K562 (cell line): ENCODE measurements at regions not wholly inside any gene's neighbourhood (a gene's known extent, or its start where the extent isn't known, plus 50 kb on each side); places are given as distances from the start of the nearest gene placed in this dataset.

Experiments used
- COPS2 ChIP-seq: fragments of 450-650 bp; conservative IDR thresholded peaks from 2 replicates; pipeline ENCODE4 v1.6.1; 2016; ENCODE audit warnings: mild to moderate bottlenecking, moderate library complexity
- CTCF ChIP-seq, 3 experiments: IDR thresholded peaks in 2 of 3; conservative IDR thresholded peaks in 1 of 3; 2 replicates each; pipeline ENCODE4 v1.5.1; 2011 to 2012; ENCODE audit warnings: low read length in 3 of 3, mild to moderate bottlenecking in 3 of 3, control low read depth in 2 of 3, improper control_type of control experiment in 1 of 3, inconsistent platforms in 1 of 3, low read depth in 1 of 3, mixed read lengths in 1 of 3, moderate library complexity in 1 of 3; ENCODE audit not compliant: insufficient read depth in 2 of 3
- IRF2 ChIP-seq: sonication (generic); formaldehyde crosslinking; IDR thresholded peaks from 2 replicates; pipeline ENCODE4 v1.8.1; 2022; ENCODE audit warnings: mild to moderate bottlenecking, missing genetic modification reagents
- NR3C1 ChIP-seq: sonication (generic); formaldehyde crosslinking; IDR thresholded peaks from 2 replicates; pipeline ENCODE4 v1.8.1; 2022; ENCODE audit warnings: missing genetic modification reagents
- RAD21 ChIP-seq, 2 experiments: fragments of 250-450 bp in 1 of 2; fragments of 450-650 bp in 1 of 2; sonication (Bioruptor Pico) in 1 of 2; formaldehyde crosslinking in 1 of 2; IDR thresholded peaks in 1 of 2; conservative IDR thresholded peaks in 1 of 2; 2 replicates each; pipeline versions ENCODE4 v1.4.0 to v1.8.0; 2020 to 2022; ENCODE audit warnings: mild to moderate bottlenecking in 2 of 2, moderate library complexity in 1 of 2
- SIN3B ChIP-seq: fragments of 450-650 bp; IDR thresholded peaks from 2 replicates; pipeline ENCODE4 v1.6.1; 2017; ENCODE audit warnings: low read depth, mild to moderate bottlenecking, moderate library complexity
- TSC22D4 ChIP-seq: fragments of 450-650 bp; IDR thresholded peaks from 2 replicates; pipeline ENCODE4 v1.6.1; 2016; ENCODE audit warnings: missing genetic modification characterization, missing biosample characterization, control low read depth
- ZBTB11 ChIP-seq, 3 experiments: fragments of 200-800 bp in 1 of 3; fragments of 250-450 bp in 1 of 3; fragments of 450-650 bp in 1 of 3; sonication (Bioruptor Pico) in 1 of 3; sonication (Bioruptor generic) in 1 of 3; formaldehyde crosslinking in 1 of 3; IDR thresholded peaks; 2 replicates each; pipeline versions ENCODE4 v1.6.1 to v1.8.0; 2016 to 2022; ENCODE audit warnings: mild to moderate bottlenecking in 2 of 3, missing genetic modification characterization in 2 of 3, missing compliant biosample characterization in 1 of 3, moderate library complexity in 1 of 3
- ZBTB2 ChIP-seq: fragments of 450-650 bp; IDR thresholded peaks from 2 replicates; pipeline ENCODE4 v1.6.1; 2016; ENCODE audit warnings: antibody characterized with exemption
- ZNF263 ChIP-seq: sonication (generic); formaldehyde crosslinking; IDR thresholded peaks from 2 replicates; pipeline ENCODE4 v1.8.0; 2022; ENCODE audit warnings: mild to moderate bottlenecking, missing genetic modification reagents, borderline replicate concordance
- ZNF668 ChIP-seq: fragments of 250-450 bp; sonication (Bioruptor Pico); IDR thresholded peaks from 2 replicates; pipeline ENCODE4 v1.8.0; 2022; ENCODE audit warnings: mild to moderate bottlenecking, inconsistent platforms

- no peak for TF ChIP-seq IRF2 (CRISPR knock-in tag)
- no peak for TF ChIP-seq ZNF668 (CRISPR knock-in tag)
- no peak for TF ChIP-seq ZBTB2
- no peak for TF ChIP-seq TSC22D4 (tag)
- TF ChIP-seq RAD21 (CRISPR knock-in tag; conservative IDR thresholded peaks at IDR 0.05 in 1 of 2, IDR thresholded peaks at IDR 0.05 in 1 of 2) = no peak
- no peak for TF ChIP-seq CTCF (IDR thresholded peaks at IDR 0.05 in 2 of 3, conservative IDR thresholded peaks at IDR 0.05 in 1 of 3; ENCODE audit: insufficient read depth in 2 of 3, low read depth in 1 of 3, low read length in 3 of 3)
- TF ChIP-seq ZBTB11 (CRISPR knock-in tag; IDR thresholded peaks at IDR 0.05) = no peak
- no peak for TF ChIP-seq ZNF263
- TF ChIP-seq COPS2 = no peak
- TF ChIP-seq NR3C1 (CRISPR knock-in tag) = no peak
- TF ChIP-seq SIN3B = no peak
Observed at GRCh38 chr13:61179741-61180140, 235.9 kb downstream of the PCDH20 start.
